HG03280 (cell line): ENCODE measurements at regions not wholly inside any gene's neighbourhood (a gene's known extent, or its start where the extent isn't known, plus 50 kb on each side); places are given as distances from the start of the nearest gene placed in this dataset.

Experiments
- ATAC-seq: cut with Tn5 transposase; IDR thresholded peaks from one replicate; pipeline ENCODE4 v1.9.1; 2021; ENCODE audit warnings: mild to moderate bottlenecking, moderate library complexity; ENCODE audit not compliant: unreplicated experiment

- ATAC-seq, result no peak
Measured at GRCh38 chr1:216785737-216786136, 62.5 kb upstream of the ESRRG start.

DNA sequence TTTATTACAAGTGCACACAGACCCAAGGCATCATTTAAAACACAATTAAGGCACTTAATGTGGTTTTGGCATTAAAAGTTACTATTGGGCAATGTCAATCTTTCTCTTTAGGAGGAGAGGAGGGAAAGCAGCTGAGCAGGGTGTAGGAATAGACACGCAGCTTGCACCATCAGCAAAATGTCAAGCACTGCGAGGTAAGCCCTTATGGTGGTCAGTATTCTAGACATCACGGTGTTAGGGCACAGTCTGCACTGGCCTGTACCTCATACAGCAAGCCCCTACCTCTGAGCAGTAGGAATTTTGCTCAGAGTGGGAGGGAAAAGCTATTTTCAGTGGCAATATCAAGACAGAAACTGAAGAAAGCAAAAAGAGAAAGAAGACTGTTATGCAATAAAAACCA, 62.0 kb upstream of the ESRRG start:
- ATAC-seq, result no peak

DNA sequence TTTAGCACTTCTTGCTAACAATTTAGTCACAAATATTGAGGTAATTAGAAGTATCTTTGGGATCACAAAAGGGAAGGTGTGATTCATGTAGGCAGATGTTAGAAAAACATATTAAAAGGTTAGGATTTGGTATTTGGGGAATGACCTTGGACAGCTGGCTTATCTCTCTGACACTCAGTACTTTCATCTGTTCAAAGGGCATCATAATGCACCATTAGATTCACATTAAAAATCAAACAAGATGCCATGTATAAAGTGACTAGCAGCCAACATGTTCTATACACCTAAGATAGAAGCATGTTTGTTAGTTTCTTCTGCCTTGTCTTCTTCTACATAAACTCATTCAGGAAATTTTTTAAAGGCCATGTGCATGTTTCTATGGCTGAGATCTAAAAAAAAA, 56.5 kb upstream of the ESRRG start:
- no peak for ATAC-seq

- ATAC-seq, result no peak
Measured at GRCh38 chr1:216778737-216779136, 55.5 kb upstream of the ESRRG start.

GRCh38 chr1:216777148-216777547, 53.9 kb upstream of the ESRRG start:
- no peak for ATAC-seq
